Glomerular endothelial cell (primary cell): ENCODE measurements at regions not wholly inside any gene's neighbourhood (a gene's known extent, or its start where the extent isn't known, plus 50 kb on each side); places are given as distances from the start of the nearest gene placed in this dataset.

Source experiments
- DNase-seq: peaks from one replicate; pipeline ENCODE4 v3.0.0-alpha.2; 2011; ENCODE audit warnings: low read depth, low spot score; ENCODE audit errors: extremely low read depth

DNA sequence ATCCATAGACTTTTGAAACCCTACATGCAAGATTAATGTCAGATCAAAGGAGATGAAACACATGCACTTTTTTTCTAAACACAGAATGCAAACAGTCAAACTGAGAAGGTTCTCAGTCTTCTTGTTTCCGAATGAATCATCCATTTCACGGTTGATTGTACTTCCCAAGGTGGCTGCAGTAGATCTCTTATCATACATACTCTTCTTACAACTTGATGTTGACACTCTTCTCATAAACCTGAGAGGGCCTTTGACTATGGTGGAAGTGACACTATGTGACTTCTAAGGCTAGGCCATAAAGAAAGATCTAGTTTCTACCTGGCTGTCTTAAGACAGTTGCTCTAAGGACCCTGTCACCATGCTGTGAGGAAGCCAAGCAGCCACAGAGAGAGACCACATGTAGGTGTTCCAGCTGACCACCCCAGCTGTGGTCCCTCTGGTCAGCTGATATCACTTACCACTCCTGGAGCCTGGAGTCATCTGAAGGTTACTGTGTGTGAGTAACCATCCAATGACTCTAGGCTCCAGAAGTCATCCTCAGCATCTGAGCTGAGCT is 67.2 kb upstream of the HMGA2 start:
- no peak for DNase-seq

DNA sequence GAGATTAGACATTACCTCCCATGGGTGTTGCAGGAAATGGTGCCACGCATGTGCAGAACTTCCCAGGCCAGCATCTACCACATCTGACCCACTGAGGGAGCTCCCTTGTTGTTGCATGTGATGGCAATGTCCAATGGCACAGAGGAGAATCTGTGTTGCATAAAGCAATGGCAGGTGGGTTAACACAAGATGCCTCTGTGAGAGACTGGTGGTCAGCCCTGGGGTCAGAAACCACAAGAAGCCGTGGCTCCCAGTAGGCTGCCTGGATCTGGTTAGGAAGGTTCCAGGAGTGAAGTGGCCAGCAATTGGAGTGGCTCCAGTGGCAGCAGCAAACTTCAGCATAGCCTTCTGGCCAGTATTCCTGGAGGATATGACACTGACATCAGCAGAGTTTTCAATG is 65.9 kb upstream of the HMGA2 start:
- DNase-seq: no peak

DNA sequence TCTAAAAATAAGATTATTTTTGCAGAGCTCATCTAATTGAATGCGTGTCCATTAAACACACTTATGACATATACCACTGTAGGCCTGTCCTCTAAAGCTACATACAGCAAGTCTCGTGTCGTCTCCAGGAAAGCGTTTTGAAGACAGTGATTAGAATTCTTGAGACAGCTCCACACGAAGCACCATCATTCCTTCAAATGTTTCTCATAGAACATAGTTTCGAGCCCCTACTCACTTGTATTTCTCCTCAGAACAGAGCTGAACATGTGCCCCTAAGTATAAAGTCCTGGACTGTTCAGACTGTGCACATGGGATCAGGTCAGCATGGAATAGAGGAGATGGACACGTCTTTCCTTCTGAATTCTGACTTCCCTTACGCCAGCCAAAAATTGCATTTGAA is 64.5 kb upstream of the HMGA2 start:
- DNase-seq: no peak

DNA sequence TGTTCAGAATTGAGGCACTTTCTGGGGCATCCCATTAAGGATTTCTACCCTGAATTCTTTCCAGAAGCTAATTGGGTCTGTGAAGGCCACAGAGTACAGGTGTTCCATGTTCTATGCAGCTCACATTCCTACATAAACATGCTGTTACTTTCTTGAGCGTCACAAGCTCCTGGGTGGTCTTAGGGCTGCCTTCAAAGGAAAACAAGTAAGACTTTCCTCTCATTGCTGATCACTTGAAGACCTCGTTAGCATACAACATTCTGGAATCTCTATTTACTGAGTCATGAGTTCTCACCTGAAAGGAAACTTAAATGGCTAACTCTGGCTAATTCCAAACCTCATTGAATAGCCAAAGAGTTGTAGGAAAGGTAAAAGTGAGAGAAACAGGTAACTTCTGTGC is 63.0 kb upstream of the HMGA2 start:
- DNase-seq: no peak

DNA sequence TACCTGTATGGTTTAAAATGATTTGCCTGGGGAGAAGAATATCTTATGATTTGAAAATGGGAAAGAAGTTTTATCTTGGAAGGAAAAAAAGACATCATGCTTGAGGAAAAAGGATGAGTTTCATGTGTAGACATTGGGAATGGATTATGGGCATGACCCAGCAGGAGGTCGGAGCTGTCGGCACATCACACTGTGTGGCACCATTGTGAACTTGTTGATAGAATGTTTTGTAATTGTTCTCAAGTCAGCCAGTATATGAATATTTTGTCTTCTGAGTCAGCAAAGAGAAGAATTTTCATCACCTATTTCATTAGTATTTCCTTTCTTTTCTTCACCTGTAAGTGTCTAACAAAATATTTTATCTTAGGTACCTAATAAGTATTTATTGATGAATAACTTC is 60.0 kb upstream of the HMGA2 start:
- DNase-seq: no peak

DNA sequence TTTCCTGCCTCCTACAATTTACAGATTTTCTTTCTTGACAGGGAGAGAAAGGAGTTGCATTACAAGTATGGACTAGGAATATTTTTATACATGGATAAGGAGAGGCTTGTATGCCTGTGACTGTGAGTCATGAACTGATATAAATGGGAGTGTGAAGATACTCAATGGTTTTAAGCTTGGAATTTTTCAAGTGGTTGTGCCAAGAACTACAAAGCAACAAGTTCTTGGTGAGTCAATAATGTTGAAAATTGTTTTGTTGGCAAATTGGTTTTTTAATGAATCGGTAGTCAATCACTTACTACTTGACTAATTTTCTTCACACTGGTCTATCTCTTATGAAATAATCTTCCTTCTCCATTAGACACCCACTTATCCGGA is 58.9 kb upstream of the HMGA2 start:
- no peak for DNase-seq

DNA sequence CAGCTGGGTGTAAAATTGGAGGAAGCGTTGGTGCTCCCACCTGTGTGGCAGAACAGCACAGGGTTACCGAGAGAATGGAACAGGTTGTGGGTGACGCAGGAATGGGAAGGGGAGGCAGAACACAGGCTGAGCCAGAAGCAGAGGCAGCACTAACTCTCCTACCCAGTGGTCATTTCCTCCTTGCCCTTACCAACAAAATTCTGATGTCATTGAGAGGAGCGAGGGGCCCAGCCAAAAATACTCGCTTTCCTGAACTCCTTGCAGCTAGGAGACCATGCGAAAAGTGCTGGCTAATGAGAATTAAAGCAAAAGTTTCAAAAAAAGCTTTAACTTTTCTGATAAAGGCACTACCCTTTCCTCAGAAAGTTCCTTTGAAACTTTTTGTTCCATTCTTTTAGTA is 54.4 kb upstream of the HMGA2 start:
- DNase-seq: no peak
